PC-9 (cell line): ENCODE measurements at regions not wholly inside any gene's neighbourhood (a gene's known extent, or its start where the extent isn't known, plus 50 kb on each side); places are given as distances from the start of the nearest gene placed in this dataset.

ENCODE experiments used
- BruUV-seq: library from RNA; stranded (reverse); fragments of 400-500 nt; replicated peaks from 2 replicates; lab custom pipeline; 2021; lab: Mats Ljungman, UMichigan
- CTCF ChIA-PET: fragments of 300-600 bp; sonication (Branson Sonifier 250); formaldehyde crosslinking; loops from one replicate; lab custom pipeline; 2022; ENCODE audit warnings: antibody characterized with exemption; lab: Charles Lee
- POLR2A ChIA-PET: fragments of 300-600 bp; sonication (Branson Sonifier 250); formaldehyde crosslinking; loops from one replicate; lab custom pipeline; 2022; ENCODE audit warnings: antibody characterized with exemption; ENCODE audit not compliant: unreplicated experiment; lab: Charles Lee
- DNase-seq, 2 experiments: peaks; one replicate each; pipeline versions ENCODE4 v3.0.0 to v3.0.0-alpha.2; 2015 to 2022; ENCODE audit warnings: mixed read lengths in 1 of 2
- H2AFZ ChIP-seq: fragments of 200-600 bp; sonication (generic); 2 replicates; pipeline ENCODE4 v1.8.1; 2017; ENCODE audit warnings: antibody characterized with exemption
- H3F3A ChIP-seq: fragments of 200-600 bp; sonication (generic); 2 replicates; pipeline ENCODE4 v1.8.1; 2017; ENCODE audit warnings: antibody characterized with exemption, mild to moderate bottlenecking, low read depth; ENCODE audit not compliant: insufficient read depth
- H3K27ac ChIP-seq: fragments of 200-600 bp; sonication (generic); 2 replicates; pipeline ENCODE4 v1.6.1; 2016; ENCODE audit warnings: mixed run types
- H3K27me3 ChIP-seq: fragments of 200-600 bp; sonication (generic); 2 replicates; pipeline ENCODE4 v1.6.1; 2016; ENCODE audit warnings: low read depth, mixed run types; ENCODE audit not compliant: insufficient read depth
- H3K36me3 ChIP-seq: fragments of 200-600 bp; sonication (generic); 2 replicates; pipeline ENCODE4 v1.6.1; 2016; ENCODE audit warnings: low read depth, mixed run types
- H3K4me1 ChIP-seq: fragments of 200-600 bp; sonication (generic); replicated peaks from 2 replicates; pipeline ENCODE4 v1.6.1; 2016; ENCODE audit warnings: mixed run types; ENCODE audit not compliant: insufficient read depth
- H3K4me2 ChIP-seq: fragments of 200-600 bp; sonication (generic); 2 replicates; pipeline ENCODE4 v1.6.1; 2017; ENCODE audit warnings: mixed run types
- H3K4me3 ChIP-seq: fragments of 200-600 bp; sonication (generic); 2 replicates; pipeline ENCODE4 v1.6.1; 2016; ENCODE audit warnings: mixed run types
- H3K79me2 ChIP-seq: fragments of 200-600 bp; sonication (generic); 2 replicates; pipeline ENCODE4 v1.6.1; 2017; ENCODE audit warnings: low read depth, mixed run types
- H3K9me2 ChIP-seq: fragments of 200-600 bp; sonication (generic); 2 replicates; pipeline ENCODE4 v1.8.1; 2017; ENCODE audit warnings: mild to moderate bottlenecking; ENCODE audit not compliant: insufficient read depth
- H3K9me3 ChIP-seq: fragments of 200-600 bp; sonication (generic); 2 replicates; pipeline ENCODE4 v1.8.1; 2016; ENCODE audit warnings: low read depth; ENCODE audit not compliant: insufficient read depth
- H4K20me1 ChIP-seq: fragments of 200-600 bp; sonication (generic); 2 replicates; pipeline ENCODE4 v1.8.1; 2017; ENCODE audit not compliant: insufficient read depth
- EZH2 ChIP-seq: fragments of 200-600 bp; sonication (generic); IDR thresholded peaks from 2 replicates; pipeline ENCODE4 v1.8.0; 2017; ENCODE audit warnings: antibody characterized with exemption, low read depth
- intact Hi-C: fragments of 100-400 bp; cut with micrococcal nuclease; formaldehyde crosslinking; loops from one replicate; pipeline ENCODE4 v1.10.0; 2022; ENCODE audit not compliant: unreplicated experiment
- TF ChIP-seq, protein P1 (sequence below): fragments of 200-600 bp; sonication (generic); conservative IDR thresholded peaks from 2 replicates; pipeline ENCODE4 v1.6.1; 2017; ENCODE audit warnings: mixed run types, antibody characterized with exemption, mild to moderate bottlenecking, moderate library complexity

DNA sequence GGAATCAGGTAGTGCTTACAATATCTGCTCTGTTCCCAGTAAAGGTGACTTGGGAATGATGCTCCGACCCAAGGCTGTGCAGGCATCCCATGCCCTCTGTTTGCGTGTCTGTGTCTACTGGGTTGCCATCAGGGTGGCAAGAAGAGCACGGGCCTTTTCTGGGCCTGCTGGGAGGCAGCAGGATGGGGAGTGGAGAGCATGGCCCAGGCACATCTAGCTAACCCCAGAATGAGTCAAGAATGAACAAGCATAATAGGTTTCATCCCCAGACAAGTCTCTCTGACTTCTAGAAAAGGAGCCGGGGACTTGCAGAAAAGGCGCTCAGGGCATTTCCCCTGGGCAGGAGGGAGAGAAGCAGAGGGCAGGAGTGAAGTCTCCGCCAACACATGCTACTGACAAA is 260.4 kb downstream of the IRX1 start:
- Histone ChIP-seq H3K9me3 (no peaks in the 10 kb centered on the region), H3K27me3 (peaks cover 85% of the 10 kb centered on the region), H3K9me2 (no peaks in the 10 kb centered on the region), H3K4me1 (no peaks in the 10 kb centered on the region), H2AFZ (no peak overlapping the region), H3K36me3 (no peaks in the 10 kb centered on the region), H3F3A (no peaks in the 10 kb centered on the region), H3K27ac (no peak overlapping the region), H3K79me2 (no peaks in the 10 kb centered on the region), H3K4me3 (no peak overlapping the region), H4K20me1 (no peaks in the 10 kb centered on the region), H3K4me2 (no peak overlapping the region)
- POLR2A ChIA-PET = no interaction called here
- DNase-seq = no peak
- CTCF ChIA-PET = no interaction called here
- TF ChIP-seq, protein P1, sequence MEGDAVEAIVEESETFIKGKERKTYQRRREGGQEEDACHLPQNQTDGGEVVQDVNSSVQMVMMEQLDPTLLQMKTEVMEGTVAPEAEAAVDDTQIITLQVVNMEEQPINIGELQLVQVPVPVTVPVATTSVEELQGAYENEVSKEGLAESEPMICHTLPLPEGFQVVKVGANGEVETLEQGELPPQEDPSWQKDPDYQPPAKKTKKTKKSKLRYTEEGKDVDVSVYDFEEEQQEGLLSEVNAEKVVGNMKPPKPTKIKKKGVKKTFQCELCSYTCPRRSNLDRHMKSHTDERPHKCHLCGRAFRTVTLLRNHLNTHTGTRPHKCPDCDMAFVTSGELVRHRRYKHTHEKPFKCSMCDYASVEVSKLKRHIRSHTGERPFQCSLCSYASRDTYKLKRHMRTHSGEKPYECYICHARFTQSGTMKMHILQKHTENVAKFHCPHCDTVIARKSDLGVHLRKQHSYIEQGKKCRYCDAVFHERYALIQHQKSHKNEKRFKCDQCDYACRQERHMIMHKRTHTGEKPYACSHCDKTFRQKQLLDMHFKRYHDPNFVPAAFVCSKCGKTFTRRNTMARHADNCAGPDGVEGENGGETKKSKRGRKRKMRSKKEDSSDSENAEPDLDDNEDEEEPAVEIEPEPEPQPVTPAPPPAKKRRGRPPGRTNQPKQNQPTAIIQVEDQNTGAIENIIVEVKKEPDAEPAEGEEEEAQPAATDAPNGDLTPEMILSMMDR = no peak
- TF ChIP-seq EZH2 = no peak
- no TSS peak for BruUV-seq
- intact Hi-C loops = no loop called here

DNA sequence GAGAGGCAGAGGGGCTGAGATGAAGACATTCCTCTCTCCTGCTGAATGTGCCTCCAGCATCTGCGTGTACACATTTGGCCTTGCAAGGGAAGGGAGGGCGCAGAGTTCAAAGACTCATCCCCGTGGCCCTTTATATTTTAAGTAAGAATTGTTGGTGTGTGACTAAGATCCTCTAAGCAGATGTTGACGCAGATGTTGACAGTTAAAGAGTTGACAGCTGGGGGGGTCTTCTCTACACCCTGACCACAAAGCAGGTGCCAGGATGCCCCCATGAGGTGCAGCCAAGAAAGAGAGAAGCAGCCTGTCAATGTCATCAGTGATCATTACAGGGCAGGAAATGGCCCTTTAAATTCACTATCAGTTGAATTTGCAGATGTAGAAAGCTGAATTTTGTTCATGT is 262.9 kb downstream of the IRX1 start:
- H4K20me1 ChIP-seq = no peaks in the 10 kb centered on the region
- H3K27me3 ChIP-seq = peaks cover 73% of the 10 kb centered on the region
- no peaks in the 10 kb centered on the region for H3K36me3 ChIP-seq
- no peaks in the 10 kb centered on the region for H3F3A ChIP-seq
- BruUV-seq = no TSS peak
- no peak overlapping the region for H2AFZ ChIP-seq
- no peak overlapping the region for H3K4me2 ChIP-seq
- H3K4me1 ChIP-seq = no peaks in the 10 kb centered on the region
- H3K9me3 ChIP-seq = 0 out of 2 replicates have a peak, but pooled peaks cover 6% of the 10 kb centered on the region
- H3K4me3 ChIP-seq = no peak overlapping the region
- no peak for DNase-seq
- no peak overlapping the region for H3K27ac ChIP-seq
- H3K79me2 ChIP-seq = no peaks in the 10 kb centered on the region
- H3K9me2 ChIP-seq = no peaks in the 10 kb centered on the region
- TF ChIP-seq EZH2 = no peak
- TF ChIP-seq, protein P1 = no peak
- CTCF ChIA-PET = no interaction called here
- POLR2A ChIA-PET = no interaction called here
- intact Hi-C loops = no loop called here

DNA sequence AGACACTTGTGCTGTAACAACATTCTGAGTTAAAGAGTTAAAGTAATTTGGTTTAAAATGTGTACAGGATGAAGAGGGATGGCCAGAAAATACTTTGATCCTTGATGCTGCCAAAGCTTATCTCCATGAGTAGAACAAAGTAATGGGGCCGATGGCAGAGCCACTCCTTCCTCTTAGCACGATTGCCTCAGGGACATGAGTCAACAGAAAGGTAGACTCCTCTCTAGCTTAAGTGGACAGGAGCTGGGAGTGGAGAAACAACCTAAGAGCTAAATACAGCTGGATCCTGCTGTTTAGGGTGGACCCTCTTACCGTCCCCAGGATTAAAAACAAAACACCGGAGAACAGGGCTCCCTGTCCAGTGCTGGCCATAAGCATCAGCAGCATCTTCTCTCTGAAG is 267.3 kb downstream of the IRX1 start:
- no peaks in the 10 kb centered on the region for H3F3A ChIP-seq
- no peaks in the 10 kb centered on the region for H3K79me2 ChIP-seq
- no peaks in the 10 kb centered on the region for H3K36me3 ChIP-seq
- CTCF ChIA-PET = no interaction called here
- TF ChIP-seq, protein P1 = no peak
- no peak for TF ChIP-seq EZH2
- intact Hi-C loops = no loop called here
- no peak overlapping the region for H3K4me2 ChIP-seq
- no peaks in the 10 kb centered on the region for H3K9me2 ChIP-seq
- 0 out of 2 replicates have a peak, but pooled peaks cover 6% of the 10 kb centered on the region for H3K9me3 ChIP-seq
- no peak for DNase-seq
- POLR2A ChIA-PET = no interaction called here
- H3K27ac ChIP-seq = no peak overlapping the region
- no TSS peak for BruUV-seq
- no peaks in the 10 kb centered on the region for H4K20me1 ChIP-seq
- no peaks in the 10 kb centered on the region for H3K4me1 ChIP-seq
- no peak overlapping the region for H3K4me3 ChIP-seq
- H3K27me3 ChIP-seq = peaks cover 68% of the 10 kb centered on the region
- H2AFZ ChIP-seq = no peak overlapping the region
